Esophagus muscularis mucosa (tissue), 3 donors: ENCODE measurements at regions not wholly inside any gene's neighbourhood (a gene's known extent, or its start where the extent isn't known, plus 50 kb on each side); places are given as distances from the start of the nearest gene placed in this dataset.

Experiments used
- POLR2A ChIP-seq: fragments of 450-650 bp; IDR thresholded peaks from one replicate; pipeline ENCODE4 v1.6.1; 2017; ENCODE audit warnings: antibody characterized with exemption, moderate library complexity, mild to moderate bottlenecking, low read depth
- TF ChIP-seq, protein P1 (sequence below), 3 experiments: fragments of 200-600 bp in 2 of 3; fragments of 450-650 bp in 1 of 3; sonication (generic) in 2 of 3; IDR thresholded peaks; one replicate each; pipeline ENCODE4 v1.5.1; 2017 to 2019; ENCODE audit warnings: antibody characterized with exemption in 3 of 3, mild to moderate bottlenecking in 2 of 3, moderate library complexity in 1 of 3

DNA sequence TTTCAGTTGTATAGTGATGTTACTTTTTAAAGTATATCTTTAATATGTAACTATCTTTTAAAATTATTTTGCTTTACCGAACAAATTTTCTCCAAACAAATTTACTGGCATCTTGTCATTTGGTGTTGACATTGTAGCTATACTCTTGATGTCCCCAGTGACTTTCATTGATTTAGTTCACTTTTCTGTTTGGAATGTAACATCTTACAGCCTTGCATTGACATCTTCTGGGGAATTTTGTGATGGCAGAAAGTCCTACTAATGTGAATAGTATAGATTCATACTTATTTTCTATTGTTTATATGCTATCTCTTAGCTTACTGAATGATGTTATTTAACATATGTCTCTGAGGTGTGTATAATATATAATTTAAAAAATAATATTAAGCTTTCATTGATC lies 800.9 kb upstream of the ATXN8OS start:
- TF ChIP-seq POLR2A: no peak
- TF ChIP-seq, protein P1, sequence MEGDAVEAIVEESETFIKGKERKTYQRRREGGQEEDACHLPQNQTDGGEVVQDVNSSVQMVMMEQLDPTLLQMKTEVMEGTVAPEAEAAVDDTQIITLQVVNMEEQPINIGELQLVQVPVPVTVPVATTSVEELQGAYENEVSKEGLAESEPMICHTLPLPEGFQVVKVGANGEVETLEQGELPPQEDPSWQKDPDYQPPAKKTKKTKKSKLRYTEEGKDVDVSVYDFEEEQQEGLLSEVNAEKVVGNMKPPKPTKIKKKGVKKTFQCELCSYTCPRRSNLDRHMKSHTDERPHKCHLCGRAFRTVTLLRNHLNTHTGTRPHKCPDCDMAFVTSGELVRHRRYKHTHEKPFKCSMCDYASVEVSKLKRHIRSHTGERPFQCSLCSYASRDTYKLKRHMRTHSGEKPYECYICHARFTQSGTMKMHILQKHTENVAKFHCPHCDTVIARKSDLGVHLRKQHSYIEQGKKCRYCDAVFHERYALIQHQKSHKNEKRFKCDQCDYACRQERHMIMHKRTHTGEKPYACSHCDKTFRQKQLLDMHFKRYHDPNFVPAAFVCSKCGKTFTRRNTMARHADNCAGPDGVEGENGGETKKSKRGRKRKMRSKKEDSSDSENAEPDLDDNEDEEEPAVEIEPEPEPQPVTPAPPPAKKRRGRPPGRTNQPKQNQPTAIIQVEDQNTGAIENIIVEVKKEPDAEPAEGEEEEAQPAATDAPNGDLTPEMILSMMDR (IDR thresholded peaks at IDR 0.05): no peak
